Osteocyte (in vitro differentiated cells): ENCODE measurements at regions not wholly inside any gene's neighbourhood (a gene's known extent, or its start where the extent isn't known, plus 50 kb on each side); places are given as distances from the start of the nearest gene placed in this dataset.

Experiments
- DNase-seq: peaks from one replicate; pipeline ENCODE4 v3.0.0; 2021; ENCODE audit warnings: mixed read lengths; ENCODE audit not compliant: unreplicated experiment; ENCODE audit errors: extremely low spot score
- H3K27ac Mint-ChIP-seq: one replicate; pipeline ENCODE4 v1.8.0; 2021; ENCODE audit warnings: mild to moderate bottlenecking, mixed read lengths; ENCODE audit not compliant: unreplicated experiment
- H3K27me3 Mint-ChIP-seq: one replicate; pipeline ENCODE4 v1.8.0; 2021; ENCODE audit warnings: mixed read lengths; ENCODE audit not compliant: unreplicated experiment
- H3K36me3 Mint-ChIP-seq: one replicate; pipeline ENCODE4 v1.8.0; 2021; ENCODE audit warnings: mixed read lengths; ENCODE audit not compliant: unreplicated experiment
- H3K4me1 Mint-ChIP-seq: one replicate; pipeline ENCODE4 v1.8.0; 2021; ENCODE audit warnings: mixed read lengths; ENCODE audit not compliant: unreplicated experiment
- H3K4me3 Mint-ChIP-seq: one replicate; pipeline ENCODE4 v1.8.0; 2021; ENCODE audit warnings: mild to moderate bottlenecking, moderate library complexity, mixed read lengths; ENCODE audit not compliant: unreplicated experiment
- H3K9me3 Mint-ChIP-seq: one replicate; pipeline ENCODE4 v1.8.0; 2021; ENCODE audit warnings: mixed read lengths; ENCODE audit not compliant: unreplicated experiment
- TF ChIP-seq, protein P1 (sequence below): fragments of 200-600 bp; sonication (generic); IDR thresholded peaks from 2 replicates; pipeline ENCODE4 v1.5.0; 2021; ENCODE audit warnings: antibody characterized with exemption, mild to moderate bottlenecking, moderate library complexity

DNA sequence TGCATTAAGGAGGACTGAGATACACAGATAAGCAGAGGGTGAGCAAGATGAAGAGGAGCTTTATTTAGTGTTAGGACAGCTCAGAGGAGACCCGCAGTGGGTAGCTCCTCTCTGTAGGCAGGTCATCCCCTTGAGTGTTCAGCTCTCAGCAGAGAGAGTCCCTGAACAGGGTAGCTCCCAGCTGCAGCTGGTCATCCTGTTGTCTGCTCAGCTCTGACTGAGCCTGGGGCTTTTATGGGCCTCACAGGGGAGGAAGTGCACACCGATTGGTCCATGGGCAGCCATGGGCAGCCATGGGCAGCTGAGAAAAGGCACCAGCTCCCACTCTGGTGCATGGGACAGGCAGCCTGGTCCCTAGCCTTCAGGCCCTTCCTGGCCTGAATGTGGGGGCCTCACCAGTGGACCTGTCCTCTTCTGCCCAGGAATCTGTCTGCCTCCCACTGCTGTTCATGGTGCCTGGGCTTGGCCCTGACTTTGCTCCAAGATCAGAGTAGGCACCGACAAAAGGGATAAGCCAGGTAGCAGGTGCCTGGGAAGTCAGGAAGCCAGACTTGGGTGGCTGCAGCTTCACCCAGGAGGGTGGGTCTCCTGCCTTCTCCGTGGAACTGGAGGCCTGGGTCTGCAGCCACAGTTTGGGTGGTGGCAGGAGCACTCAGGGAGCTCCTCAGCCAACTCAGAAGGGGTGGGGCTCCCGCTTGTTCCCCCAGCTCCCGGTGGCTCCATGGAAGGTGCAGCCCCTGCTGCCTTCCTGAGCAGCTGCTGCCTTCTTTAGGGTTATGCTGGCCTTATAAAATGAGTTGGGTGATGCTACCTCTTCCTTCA, 54.7 kb downstream of the MYEOV start:
- peak; percentile 57 for DNase-seq
- no peak overlapping the region for H3K27ac Mint-ChIP-seq
- H3K9me3 Mint-ChIP-seq = no peaks in the 10 kb centered on the region
- no peak overlapping the region for H3K4me3 Mint-ChIP-seq
- TF ChIP-seq, protein P1, sequence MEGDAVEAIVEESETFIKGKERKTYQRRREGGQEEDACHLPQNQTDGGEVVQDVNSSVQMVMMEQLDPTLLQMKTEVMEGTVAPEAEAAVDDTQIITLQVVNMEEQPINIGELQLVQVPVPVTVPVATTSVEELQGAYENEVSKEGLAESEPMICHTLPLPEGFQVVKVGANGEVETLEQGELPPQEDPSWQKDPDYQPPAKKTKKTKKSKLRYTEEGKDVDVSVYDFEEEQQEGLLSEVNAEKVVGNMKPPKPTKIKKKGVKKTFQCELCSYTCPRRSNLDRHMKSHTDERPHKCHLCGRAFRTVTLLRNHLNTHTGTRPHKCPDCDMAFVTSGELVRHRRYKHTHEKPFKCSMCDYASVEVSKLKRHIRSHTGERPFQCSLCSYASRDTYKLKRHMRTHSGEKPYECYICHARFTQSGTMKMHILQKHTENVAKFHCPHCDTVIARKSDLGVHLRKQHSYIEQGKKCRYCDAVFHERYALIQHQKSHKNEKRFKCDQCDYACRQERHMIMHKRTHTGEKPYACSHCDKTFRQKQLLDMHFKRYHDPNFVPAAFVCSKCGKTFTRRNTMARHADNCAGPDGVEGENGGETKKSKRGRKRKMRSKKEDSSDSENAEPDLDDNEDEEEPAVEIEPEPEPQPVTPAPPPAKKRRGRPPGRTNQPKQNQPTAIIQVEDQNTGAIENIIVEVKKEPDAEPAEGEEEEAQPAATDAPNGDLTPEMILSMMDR = no peak
- no peaks in the 10 kb centered on the region for H3K27me3 Mint-ChIP-seq
- H3K36me3 Mint-ChIP-seq = no peaks in the 10 kb centered on the region
- H3K4me1 Mint-ChIP-seq = peaks cover 31% of the 10 kb centered on the region

DNA sequence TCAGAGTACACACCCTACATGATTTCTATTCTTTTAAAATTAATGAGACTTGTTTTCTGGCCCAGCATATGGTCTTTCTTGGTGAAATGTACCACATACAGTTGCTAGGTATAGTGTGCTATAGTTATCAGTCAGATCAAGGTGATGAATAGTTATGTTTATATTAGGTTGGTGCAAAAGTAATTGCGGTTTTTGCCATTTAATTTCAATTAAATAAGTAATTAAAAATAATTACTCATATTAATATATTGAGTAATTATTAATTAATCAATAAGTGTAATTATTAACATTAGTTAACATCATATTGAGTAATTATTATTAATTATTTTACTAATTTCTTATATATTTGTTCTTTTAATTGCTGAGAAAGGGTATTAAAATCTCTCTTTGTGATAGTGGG, 56.1 kb downstream of the MYEOV start:
- Mint-ChIP-seq H3K27ac (no peak overlapping the region), H3K4me1 (peaks cover 42% of the 10 kb centered on the region), H3K9me3 (no peaks in the 10 kb centered on the region), H3K36me3 (no peaks in the 10 kb centered on the region), H3K27me3 (no peaks in the 10 kb centered on the region), H3K4me3 (no peak overlapping the region)
- TF ChIP-seq, protein P1 = no peak
- no peak for DNase-seq

DNA sequence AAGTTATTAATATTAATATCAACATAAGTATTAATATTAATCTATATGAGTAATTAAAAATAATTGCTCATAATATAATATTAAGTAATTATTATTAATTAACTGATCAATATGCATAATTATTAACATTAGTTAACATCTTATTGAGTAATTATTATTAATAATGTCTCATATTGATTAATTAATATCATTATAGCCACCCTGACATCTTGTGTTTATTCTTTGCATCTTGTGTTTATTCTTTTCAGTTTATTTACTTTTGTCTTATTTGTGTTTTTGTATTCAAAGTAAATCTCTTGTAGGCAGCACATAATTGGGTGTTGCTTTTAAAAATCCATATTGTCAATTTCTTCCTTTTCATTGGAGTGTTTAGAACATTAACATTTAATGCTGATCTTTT, 56.6 kb downstream of the MYEOV start:
- TF ChIP-seq, protein P1 = no peak
- no peaks in the 10 kb centered on the region for H3K9me3 Mint-ChIP-seq
- H3K4me1 Mint-ChIP-seq = peaks cover 42% of the 10 kb centered on the region
- no peak for DNase-seq
- no peaks in the 10 kb centered on the region for H3K36me3 Mint-ChIP-seq
- H3K27ac Mint-ChIP-seq = no peak overlapping the region
- no peak overlapping the region for H3K4me3 Mint-ChIP-seq
- H3K27me3 Mint-ChIP-seq = no peaks in the 10 kb centered on the region

DNA sequence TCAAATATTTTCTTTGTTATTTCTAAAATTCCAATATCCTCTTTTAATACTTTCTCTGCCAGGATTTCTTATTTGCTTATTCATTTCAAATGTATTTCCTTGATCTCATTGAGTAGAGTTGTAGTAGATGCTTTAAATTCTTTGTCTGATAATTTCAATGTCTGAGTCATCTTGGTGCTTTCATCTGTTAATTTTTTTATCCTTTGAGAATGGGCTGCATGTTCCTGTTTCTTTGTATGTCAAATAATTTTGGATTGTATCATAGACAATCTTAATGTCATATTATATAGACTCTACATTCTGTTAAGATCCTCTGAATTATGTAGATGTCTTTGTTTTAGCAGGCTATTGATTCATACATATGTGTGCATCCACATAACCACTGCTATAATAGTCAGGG, 57.5 kb downstream of the MYEOV start:
- no peak for DNase-seq
- TF ChIP-seq, protein P1 = no peak
- no peaks in the 10 kb centered on the region for H3K9me3 Mint-ChIP-seq
- peak overlapping the region; percentile 21 for H3K27ac Mint-ChIP-seq
- H3K36me3 Mint-ChIP-seq = no peaks in the 10 kb centered on the region
- no peaks in the 10 kb centered on the region for H3K27me3 Mint-ChIP-seq
- H3K4me1 Mint-ChIP-seq = peaks cover 44% of the 10 kb centered on the region
- H3K4me3 Mint-ChIP-seq = no peak overlapping the region

DNA sequence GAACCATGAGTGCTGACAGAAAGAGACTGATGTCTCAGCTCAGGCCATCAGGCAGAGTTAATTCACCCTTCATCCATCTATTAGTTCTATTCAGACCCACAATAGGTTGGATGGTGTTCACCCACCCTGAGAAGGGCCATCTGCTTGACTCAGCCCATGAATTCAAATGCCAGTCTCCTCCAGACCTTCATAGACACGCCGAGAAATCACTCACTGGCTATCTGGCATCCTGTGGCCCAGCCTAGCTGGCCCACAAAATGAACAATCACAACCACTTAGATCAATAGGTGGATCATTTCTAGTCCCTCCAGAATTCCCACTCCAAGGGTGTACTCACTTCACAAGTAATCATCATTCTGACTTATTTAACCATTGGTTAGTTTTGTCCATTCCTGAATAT, 58.2 kb downstream of the MYEOV start:
- H3K27ac Mint-ChIP-seq = peak overlapping the region; percentile 57
- DNase-seq = peak; percentile 17
- no peaks in the 10 kb centered on the region for H3K27me3 Mint-ChIP-seq
- peaks cover 49% of the 10 kb centered on the region for H3K4me1 Mint-ChIP-seq
- H3K9me3 Mint-ChIP-seq = no peaks in the 10 kb centered on the region
- no peak overlapping the region for H3K4me3 Mint-ChIP-seq
- no peaks in the 10 kb centered on the region for H3K36me3 Mint-ChIP-seq
- TF ChIP-seq, protein P1 = no peak
